Tibial artery (tissue), 4 donors: ENCODE measurements at regions not wholly inside any gene's neighbourhood (a gene's known extent, or its start where the extent isn't known, plus 50 kb on each side); places are given as distances from the start of the nearest gene placed in this dataset.
"Not testable (repeated sequence)": the region's sequence is repeated elsewhere in the genome, so short reads cannot be mapped to it uniquely, and the experiment has no call there.

Source experiments
- DNase-seq, 2 donors: peaks; one replicate each; pipeline ENCODE4 v3.0.0-alpha.2; 2019
- H3K27ac ChIP-seq, 2 donors: fragments of 200-600 bp; sonication (generic) in 1 of 2; 1 replicate in 1 of 2; 2 replicates in 1 of 2; pipeline ENCODE4 v1.5.1; 2018 to 2019; ENCODE audit warnings: mild to moderate bottlenecking in 1 of 2
- H3K27me3 ChIP-seq, 2 donors: fragments of 200-600 bp; sonication (generic) in 1 of 2; one replicate each; pipeline versions ENCODE4 v1.5.1 to v1.6.0; 2016 to 2019
- H3K36me3 ChIP-seq, 3 donors: fragments of 200-600 bp; sonication (generic) in 2 of 3; one replicate each; pipeline ENCODE4 v1.5.1; 2016 to 2019; ENCODE audit warnings: mild to moderate bottlenecking in 2 of 3
- H3K4me1 ChIP-seq, 4 donors: fragments of 200-600 bp; sonication (generic) in 2 of 4; 1 replicate in 3 of 4; 2 replicates in 1 of 4; pipeline ENCODE4 v1.5.1; 2016 to 2019
- H3K4me3 ChIP-seq, 2 donors: fragments of 200-600 bp; sonication (generic) in 1 of 2; 1 replicate in 1 of 2; 2 replicates in 1 of 2; pipeline ENCODE4 v1.5.1; 2018 to 2019; ENCODE audit warnings: mild to moderate bottlenecking in 2 of 2
- H3K9me3 ChIP-seq, 3 donors: fragments of 200-600 bp; sonication (generic) in 1 of 3; one replicate each; pipeline ENCODE4 v1.5.1; 2016 to 2019
- intact Hi-C: fragments of 100-400 bp; cut with DNase I; formaldehyde crosslinking; loops from one replicate; pipeline ENCODE4 v1.15.0; 2023; ENCODE audit warnings: low total_unique reads
- TF ChIP-seq, protein P1 (sequence below), 2 experiments: fragments of 200-600 bp in 1 of 2; fragments of 450-650 bp in 1 of 2; IDR thresholded peaks; one replicate each; pipeline ENCODE4 v1.5.1; 2017 to 2019; ENCODE audit warnings: antibody characterized with exemption in 2 of 2, mild to moderate bottlenecking in 1 of 2, moderate library complexity in 1 of 2

DNA sequence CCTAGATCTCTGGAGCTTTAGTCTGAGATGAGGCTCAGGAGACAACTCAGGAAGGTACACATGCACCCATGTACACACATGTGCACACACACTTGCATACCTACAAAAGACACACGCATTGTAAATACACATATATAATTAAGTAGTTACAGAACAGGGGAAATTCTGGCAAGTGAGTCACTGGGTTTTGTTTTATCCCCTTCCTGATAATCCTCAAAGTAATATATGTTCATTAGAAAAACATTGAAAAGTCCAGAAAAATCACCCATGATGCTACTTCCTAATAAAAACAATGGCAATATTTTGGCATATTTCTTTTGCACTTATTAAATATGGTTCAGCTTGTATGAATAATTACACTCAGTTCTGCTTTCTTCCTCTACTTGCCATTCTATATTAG is 115.3 kb upstream of the ECI2 start:
- Histone ChIP-seq H3K9me3 (no peaks in the 10 kb centered on the region), H3K4me3 (no peak overlapping the region), H3K27ac (no peak overlapping the region), H3K27me3 (no peaks in the 10 kb centered on the region), H3K4me1 (peaks cover 0 to 12% (median 7%) of the 10 kb centered on the region in 4 donors), H3K36me3 (no peaks in the 10 kb centered on the region)
- TF ChIP-seq, protein P1, sequence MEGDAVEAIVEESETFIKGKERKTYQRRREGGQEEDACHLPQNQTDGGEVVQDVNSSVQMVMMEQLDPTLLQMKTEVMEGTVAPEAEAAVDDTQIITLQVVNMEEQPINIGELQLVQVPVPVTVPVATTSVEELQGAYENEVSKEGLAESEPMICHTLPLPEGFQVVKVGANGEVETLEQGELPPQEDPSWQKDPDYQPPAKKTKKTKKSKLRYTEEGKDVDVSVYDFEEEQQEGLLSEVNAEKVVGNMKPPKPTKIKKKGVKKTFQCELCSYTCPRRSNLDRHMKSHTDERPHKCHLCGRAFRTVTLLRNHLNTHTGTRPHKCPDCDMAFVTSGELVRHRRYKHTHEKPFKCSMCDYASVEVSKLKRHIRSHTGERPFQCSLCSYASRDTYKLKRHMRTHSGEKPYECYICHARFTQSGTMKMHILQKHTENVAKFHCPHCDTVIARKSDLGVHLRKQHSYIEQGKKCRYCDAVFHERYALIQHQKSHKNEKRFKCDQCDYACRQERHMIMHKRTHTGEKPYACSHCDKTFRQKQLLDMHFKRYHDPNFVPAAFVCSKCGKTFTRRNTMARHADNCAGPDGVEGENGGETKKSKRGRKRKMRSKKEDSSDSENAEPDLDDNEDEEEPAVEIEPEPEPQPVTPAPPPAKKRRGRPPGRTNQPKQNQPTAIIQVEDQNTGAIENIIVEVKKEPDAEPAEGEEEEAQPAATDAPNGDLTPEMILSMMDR (IDR thresholded peaks at IDR 0.05), result no peak
- no peak for DNase-seq
- intact Hi-C loops, result no loop called here

DNA sequence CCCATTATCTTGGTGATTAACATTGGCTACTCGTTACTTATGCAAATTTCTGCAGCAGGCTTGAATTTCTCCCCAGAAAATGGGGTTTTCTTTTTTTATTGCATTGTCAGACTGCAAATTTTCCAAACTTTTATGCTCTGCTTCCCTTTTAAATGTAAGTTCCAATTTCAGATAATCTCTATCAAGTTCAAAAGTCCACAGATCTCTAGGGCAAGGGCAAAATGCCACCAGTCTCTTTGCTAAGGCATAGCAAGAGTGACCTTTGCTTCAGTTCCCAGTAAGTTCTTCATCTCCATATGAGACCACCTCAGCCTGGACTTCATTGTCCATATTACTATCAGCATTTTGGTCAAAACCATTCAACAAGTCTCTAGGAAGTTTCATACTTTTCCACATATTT is 108.5 kb upstream of the ECI2 start:
- H3K27me3 ChIP-seq, DNase-seq, intact Hi-C loops, H3K36me3 ChIP-seq, H3K4me1 ChIP-seq, H3K27ac ChIP-seq, H3K4me3 ChIP-seq: not testable (repeated sequence)
- H3K9me3 ChIP-seq, result peaks cover 0 to 10% (median 6%) of the 10 kb centered on the region in 3 donors

DNA sequence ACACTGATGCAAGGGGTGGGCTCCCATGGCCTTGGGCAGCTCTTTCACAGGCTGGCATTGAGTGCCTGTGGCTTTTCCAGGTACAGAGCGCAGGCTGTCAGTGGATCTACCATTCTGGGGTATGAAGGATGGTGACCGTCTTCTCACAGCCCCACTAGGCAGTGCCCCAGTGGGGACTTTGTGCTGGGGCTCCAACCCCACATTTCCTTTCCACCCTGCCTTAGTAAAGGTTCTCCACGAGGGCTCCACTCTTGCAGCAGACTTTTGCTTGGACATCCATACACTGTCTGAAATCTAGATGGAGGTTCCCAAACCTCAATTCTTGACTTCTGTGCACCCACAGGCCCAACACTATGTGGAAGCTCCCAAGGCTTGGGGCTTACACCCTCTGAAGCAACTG is 107.9 kb upstream of the ECI2 start:
- Histone ChIP-seq H3K27ac (no peak overlapping the region), H3K9me3 (peaks cover 0 to 10% (median 6%) of the 10 kb centered on the region in 3 donors), H3K27me3 (no peaks in the 10 kb centered on the region), H3K4me3 (no peak overlapping the region), H3K36me3 (no peaks in the 10 kb centered on the region), H3K4me1 (no peaks in the 10 kb centered on the region)
- intact Hi-C loops, result no loop called here
- DNase-seq, result no peak
- TF ChIP-seq, protein P1 (IDR thresholded peaks at IDR 0.05), result no peak

DNA sequence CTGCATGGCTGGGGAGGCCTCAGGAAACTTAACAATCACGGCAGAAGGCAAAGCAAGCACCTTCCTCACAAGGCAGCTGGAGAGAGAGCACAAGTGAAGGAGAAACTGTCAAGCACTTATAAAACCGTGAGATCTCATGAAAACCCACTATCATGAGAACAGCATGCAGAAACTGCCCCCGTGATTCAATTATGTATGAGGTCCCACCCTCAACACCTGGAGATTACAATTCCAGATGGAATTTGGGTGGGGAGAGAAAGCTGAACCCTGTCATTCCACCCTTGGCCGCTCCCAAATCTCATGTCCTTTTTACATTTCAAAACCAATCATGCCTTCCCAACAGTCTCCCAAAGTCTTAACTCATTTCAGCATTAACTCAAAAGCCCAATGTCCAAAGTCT is 107.2 kb upstream of the ECI2 start:
- intact Hi-C loops, result no loop called here
- Histone ChIP-seq H3K36me3 (no peaks in the 10 kb centered on the region), H3K27ac (no peak overlapping the region), H3K4me3 (no peak overlapping the region), H3K4me1 (no peaks in the 10 kb centered on the region), H3K9me3 (peaks cover 0 to 10% (median 6%) of the 10 kb centered on the region in 3 donors), H3K27me3 (no peaks in the 10 kb centered on the region)
- no peak for DNase-seq
- TF ChIP-seq, protein P1 (IDR thresholded peaks at IDR 0.05), result no peak

DNA sequence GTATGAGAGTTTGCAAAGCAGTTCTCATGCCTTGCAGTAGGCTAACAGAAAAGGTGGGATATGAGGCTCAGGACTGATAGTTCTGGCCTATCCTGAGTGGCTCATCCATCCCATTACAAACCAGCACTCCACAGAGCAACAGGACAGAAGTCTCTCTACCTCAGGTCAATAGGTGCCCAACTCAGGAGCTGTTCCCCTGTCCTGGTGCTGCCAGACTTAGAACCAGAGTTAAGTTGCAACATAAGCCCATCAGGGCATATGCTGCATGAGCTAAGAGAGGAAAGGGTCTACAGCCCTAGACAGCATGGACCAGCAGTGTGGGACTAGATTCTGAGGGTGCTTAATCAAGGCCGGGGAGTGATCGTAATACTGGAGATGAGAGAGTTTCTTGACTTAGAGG is 104.8 kb upstream of the ECI2 start:
- no peak for DNase-seq
- Histone ChIP-seq H3K36me3 (no peaks in the 10 kb centered on the region), H3K4me3 (no peak overlapping the region), H3K4me1 (no peaks in the 10 kb centered on the region), H3K9me3 (peaks cover 0 to 10% (median 6%) of the 10 kb centered on the region in 3 donors), H3K27ac (no peak overlapping the region), H3K27me3 (no peaks in the 10 kb centered on the region)
- TF ChIP-seq, protein P1 (IDR thresholded peaks at IDR 0.05), result no peak
- intact Hi-C loops, result no loop called here

DNA sequence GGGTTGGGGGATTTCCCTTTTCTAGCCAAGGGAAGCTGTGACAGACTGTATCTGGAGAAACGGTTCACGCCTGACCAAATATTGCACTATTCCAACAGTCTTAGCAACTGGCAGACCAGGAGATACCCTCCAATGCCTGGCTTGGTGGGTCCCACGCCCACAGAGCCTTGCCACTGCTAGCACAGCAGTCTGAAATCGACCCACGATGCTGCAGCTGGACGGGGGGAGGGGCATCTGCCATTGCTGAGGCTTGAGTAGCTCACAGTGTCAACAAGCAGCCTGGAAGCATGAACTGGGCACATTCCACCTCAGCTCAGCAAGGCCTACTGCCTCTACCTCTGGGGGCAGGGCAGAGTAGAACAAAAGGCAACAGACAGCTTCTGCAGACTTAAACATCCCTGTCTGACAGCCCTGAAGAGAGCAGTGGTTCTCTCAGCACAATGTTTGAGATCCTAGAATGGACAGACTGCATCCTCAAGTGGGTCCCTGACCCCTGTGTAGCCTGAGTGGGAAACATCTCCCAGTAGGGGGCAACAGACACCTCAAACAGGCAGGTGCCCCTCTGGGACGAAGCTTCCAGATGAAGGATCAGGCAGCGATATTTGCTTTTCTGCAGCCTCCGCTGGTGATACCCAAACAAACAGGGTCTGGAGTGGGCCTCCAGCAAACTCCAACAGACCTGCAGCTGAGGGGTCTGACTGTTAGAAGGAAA is 89.9 kb upstream of the ECI2 start:
- Histone ChIP-seq H3K4me1 (no peaks in the 10 kb centered on the region), H3K9me3 (no peaks in the 10 kb centered on the region), H3K27me3 (no peaks in the 10 kb centered on the region), H3K27ac (no peak overlapping the region), H3K36me3 (no peaks in the 10 kb centered on the region), H3K4me3 (no peak overlapping the region)
- TF ChIP-seq, protein P1 (IDR thresholded peaks at IDR 0.05), result no peak
- no peak for DNase-seq
- intact Hi-C loops, result no loop called here
